GM12872 (cell line): ENCODE measurements at regions not wholly inside any gene's neighbourhood (a gene's known extent, or its start where the extent isn't known, plus 50 kb on each side); places are given as distances from the start of the nearest gene placed in this dataset.

ENCODE experiments used
- CTCF ChIP-seq: IDR thresholded peaks from 3 replicates; pipeline ENCODE4 v1.5.1; 2011; ENCODE audit warnings: low read depth, mild to moderate bottlenecking, low read length, moderate library complexity; ENCODE audit not compliant: insufficient read depth

- TF ChIP-seq CTCF: no peak
Observed at GRCh38 chr10:3919709-3920308, 134.8 kb upstream of the KLF6 start.

GRCh38 chr10:3914733-3915132, 129.7 kb upstream of the KLF6 start:
- no peak for TF ChIP-seq CTCF

GRCh38 chr10:3911713-3912442, 126.9 kb upstream of the KLF6 start:
- TF ChIP-seq CTCF: no peak

DNA sequence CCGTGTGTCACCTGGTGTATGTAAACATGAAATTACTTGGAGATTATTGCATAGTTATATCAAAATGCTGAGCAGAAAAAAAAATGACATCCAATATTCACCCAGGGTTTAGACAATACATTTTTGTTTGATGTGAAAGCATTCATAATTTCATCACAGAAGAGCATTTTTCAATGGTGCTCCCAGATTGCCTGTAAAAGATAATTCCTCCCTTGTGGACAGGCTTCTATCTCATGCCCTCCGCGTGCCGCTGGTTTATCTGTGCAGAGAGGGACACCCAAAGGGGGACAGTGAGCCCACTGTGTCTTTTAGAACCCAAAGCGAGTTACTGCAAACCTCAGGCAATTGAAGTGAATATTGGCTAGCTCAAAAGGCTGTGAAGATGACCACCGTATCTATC, 126.2 kb upstream of the KLF6 start:
- no peak for TF ChIP-seq CTCF

GRCh38 chr10:3909339-3909738, 124.3 kb upstream of the KLF6 start:
- no peak for TF ChIP-seq CTCF

DNA sequence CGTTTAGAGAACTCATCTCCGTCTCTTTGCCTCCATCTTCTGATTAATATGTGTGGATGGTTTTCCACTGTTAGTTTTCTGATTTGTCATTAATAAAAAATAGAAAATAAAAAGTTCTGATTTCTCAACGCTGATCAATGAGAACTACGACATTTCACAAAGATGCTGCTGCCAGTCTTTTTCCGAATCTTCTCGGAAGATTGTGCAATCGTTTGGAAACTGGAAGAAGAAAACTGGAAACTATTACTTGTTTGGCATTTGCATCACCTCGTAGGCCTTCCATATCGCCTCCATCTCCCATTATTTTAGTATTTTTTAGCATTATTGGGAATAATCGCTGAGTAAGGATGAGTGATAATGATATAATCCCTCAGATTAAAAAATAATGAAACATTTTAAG, 123.2 kb upstream of the KLF6 start:
- no peak for TF ChIP-seq CTCF

DNA sequence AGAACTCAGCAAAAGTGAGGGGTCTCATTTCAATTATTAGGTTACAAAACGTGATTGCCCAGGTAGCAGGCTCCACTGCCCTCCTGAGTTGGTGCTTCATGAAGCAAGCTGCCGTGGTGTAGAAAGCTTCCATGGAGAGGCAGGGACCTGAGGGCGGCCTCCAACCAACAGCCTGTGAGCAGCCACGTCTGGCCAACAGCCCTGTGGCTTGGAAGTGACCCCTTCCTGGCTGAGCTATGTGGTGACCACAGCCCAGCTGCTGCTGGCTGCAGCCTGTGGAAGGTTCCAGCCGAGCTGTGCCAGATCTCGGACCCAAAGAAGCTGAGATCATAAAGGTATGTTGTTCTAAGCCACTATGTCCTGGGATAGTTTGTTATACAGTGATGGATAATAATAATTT, 122.5 kb upstream of the KLF6 start:
- TF ChIP-seq CTCF: no peak
